Neural cell (in vitro differentiated cells): ENCODE measurements at regions not wholly inside any gene's neighbourhood (a gene's known extent, or its start where the extent isn't known, plus 50 kb on each side); places are given as distances from the start of the nearest gene placed in this dataset.

Source experiments
- EP300 ChIP-seq: fragments of 450-650 bp; conservative IDR thresholded peaks from 2 replicates; pipeline ENCODE4 v1.6.1; 2014; ENCODE audit warnings: antibody characterized with exemption, mild to moderate bottlenecking, moderate library complexity; ENCODE audit not compliant: poor library complexity, severe bottlenecking
- EZH2 ChIP-seq: fragments of 200-600, 300-800 bp; shearing (Covaris generic), sonication (generic); IDR thresholded peaks from 2 replicates; pipeline ENCODE4 v1.6.1; 2014; ENCODE audit warnings: antibody characterized with exemption, low read length, borderline replicate concordance, mild to moderate bottlenecking; ENCODE audit not compliant: insufficient read depth, poor library complexity, severe bottlenecking
- POLR2AphosphoS5 ChIP-seq: IDR thresholded peaks from 2 replicates; pipeline ENCODE4 v1.6.1; 2012
- SMC3 ChIP-seq: fragments of 450-650 bp; conservative IDR thresholded peaks from 2 replicates; pipeline ENCODE4 v1.6.1; 2014; ENCODE audit warnings: antibody characterized with exemption, mild to moderate bottlenecking, moderate library complexity; ENCODE audit not compliant: poor library complexity
- TF ChIP-seq, protein P1 (sequence below): fragments of 450-650 bp; IDR thresholded peaks from 2 replicates; pipeline ENCODE4 v1.5.1; 2014; ENCODE audit warnings: antibody characterized with exemption, mild to moderate bottlenecking, moderate library complexity; ENCODE audit not compliant: poor library complexity, severe bottlenecking
- TF ChIP-seq, protein P2 (sequence below): IDR thresholded peaks from 2 replicates; pipeline ENCODE4 v1.6.1; 2012; ENCODE audit warnings: borderline replicate concordance

DNA sequence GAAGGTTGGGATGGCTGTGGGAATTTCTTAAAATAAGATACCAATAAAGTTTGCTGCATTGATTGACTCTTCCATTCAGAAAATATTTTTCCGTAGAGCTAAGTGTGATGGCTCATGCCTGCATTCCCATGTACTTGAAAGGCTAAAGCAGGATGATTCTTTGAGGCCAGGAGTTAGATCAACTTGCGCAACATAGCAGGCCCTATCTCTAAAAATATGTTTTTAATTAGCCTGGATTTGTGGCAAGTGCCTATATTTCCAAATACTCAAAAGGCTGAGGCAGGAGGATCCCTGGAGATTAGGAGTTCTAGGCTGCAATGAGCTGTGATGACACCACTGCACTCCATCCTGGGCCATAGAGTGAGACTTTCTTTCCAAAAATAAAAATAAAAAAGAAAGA, 431.2 kb upstream of the PTCHD4 start:
- TF ChIP-seq EZH2: no peak
- TF ChIP-seq, protein P1, sequence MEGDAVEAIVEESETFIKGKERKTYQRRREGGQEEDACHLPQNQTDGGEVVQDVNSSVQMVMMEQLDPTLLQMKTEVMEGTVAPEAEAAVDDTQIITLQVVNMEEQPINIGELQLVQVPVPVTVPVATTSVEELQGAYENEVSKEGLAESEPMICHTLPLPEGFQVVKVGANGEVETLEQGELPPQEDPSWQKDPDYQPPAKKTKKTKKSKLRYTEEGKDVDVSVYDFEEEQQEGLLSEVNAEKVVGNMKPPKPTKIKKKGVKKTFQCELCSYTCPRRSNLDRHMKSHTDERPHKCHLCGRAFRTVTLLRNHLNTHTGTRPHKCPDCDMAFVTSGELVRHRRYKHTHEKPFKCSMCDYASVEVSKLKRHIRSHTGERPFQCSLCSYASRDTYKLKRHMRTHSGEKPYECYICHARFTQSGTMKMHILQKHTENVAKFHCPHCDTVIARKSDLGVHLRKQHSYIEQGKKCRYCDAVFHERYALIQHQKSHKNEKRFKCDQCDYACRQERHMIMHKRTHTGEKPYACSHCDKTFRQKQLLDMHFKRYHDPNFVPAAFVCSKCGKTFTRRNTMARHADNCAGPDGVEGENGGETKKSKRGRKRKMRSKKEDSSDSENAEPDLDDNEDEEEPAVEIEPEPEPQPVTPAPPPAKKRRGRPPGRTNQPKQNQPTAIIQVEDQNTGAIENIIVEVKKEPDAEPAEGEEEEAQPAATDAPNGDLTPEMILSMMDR: no peak
- no peak for TF ChIP-seq EP300
- TF ChIP-seq, protein P2, sequence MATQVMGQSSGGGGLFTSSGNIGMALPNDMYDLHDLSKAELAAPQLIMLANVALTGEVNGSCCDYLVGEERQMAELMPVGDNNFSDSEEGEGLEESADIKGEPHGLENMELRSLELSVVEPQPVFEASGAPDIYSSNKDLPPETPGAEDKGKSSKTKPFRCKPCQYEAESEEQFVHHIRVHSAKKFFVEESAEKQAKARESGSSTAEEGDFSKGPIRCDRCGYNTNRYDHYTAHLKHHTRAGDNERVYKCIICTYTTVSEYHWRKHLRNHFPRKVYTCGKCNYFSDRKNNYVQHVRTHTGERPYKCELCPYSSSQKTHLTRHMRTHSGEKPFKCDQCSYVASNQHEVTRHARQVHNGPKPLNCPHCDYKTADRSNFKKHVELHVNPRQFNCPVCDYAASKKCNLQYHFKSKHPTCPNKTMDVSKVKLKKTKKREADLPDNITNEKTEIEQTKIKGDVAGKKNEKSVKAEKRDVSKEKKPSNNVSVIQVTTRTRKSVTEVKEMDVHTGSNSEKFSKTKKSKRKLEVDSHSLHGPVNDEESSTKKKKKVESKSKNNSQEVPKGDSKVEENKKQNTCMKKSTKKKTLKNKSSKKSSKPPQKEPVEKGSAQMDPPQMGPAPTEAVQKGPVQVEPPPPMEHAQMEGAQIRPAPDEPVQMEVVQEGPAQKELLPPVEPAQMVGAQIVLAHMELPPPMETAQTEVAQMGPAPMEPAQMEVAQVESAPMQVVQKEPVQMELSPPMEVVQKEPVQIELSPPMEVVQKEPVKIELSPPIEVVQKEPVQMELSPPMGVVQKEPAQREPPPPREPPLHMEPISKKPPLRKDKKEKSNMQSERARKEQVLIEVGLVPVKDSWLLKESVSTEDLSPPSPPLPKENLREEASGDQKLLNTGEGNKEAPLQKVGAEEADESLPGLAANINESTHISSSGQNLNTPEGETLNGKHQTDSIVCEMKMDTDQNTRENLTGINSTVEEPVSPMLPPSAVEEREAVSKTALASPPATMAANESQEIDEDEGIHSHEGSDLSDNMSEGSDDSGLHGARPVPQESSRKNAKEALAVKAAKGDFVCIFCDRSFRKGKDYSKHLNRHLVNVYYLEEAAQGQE: no peak
- no peak for TF ChIP-seq POLR2AphosphoS5
- TF ChIP-seq SMC3: no peak
